IMR-90 (cell line): ENCODE measurements at regions not wholly inside any gene's neighbourhood (a gene's known extent, or its start where the extent isn't known, plus 50 kb on each side); places are given as distances from the start of the nearest gene placed in this dataset.

Experiments
- BHLHE40 ChIP-seq: fragments of 150-350 bp; IDR thresholded peaks from 2 replicates; pipeline ENCODE4 v1.6.1; 2016; ENCODE audit warnings: mild to moderate bottlenecking, low read depth, low read length
- MAZ ChIP-seq: IDR thresholded peaks from 2 replicates; pipeline ENCODE4 v1.6.1; 2012; ENCODE audit warnings: low read depth, mild to moderate bottlenecking, low read length, improper control_type of control experiment, moderate library complexity, borderline replicate concordance
- NFE2L2 ChIP-seq: fragments of 150-350 bp; IDR thresholded peaks from 2 replicates; pipeline ENCODE4 v1.6.1; 2016; ENCODE audit warnings: low read depth, mild to moderate bottlenecking, low read length
- POLR2A ChIP-seq: IDR thresholded peaks from 2 replicates; pipeline ENCODE4 v1.6.1; 2012; ENCODE audit warnings: mild to moderate bottlenecking, low read depth, low read length
- TF ChIP-seq, protein P1 (sequence below): conservative IDR thresholded peaks from 2 replicates; pipeline ENCODE4 v1.5.1; 2012; ENCODE audit warnings: mild to moderate bottlenecking, low read depth, low read length, improper control_type of control experiment
- TF ChIP-seq, protein P2 (sequence below): fragments of 150-350 bp; IDR thresholded peaks from 2 replicates; pipeline ENCODE4 v1.6.1; 2017; ENCODE audit warnings: mild to moderate bottlenecking, antibody characterized with exemption, low read length, low read depth

DNA sequence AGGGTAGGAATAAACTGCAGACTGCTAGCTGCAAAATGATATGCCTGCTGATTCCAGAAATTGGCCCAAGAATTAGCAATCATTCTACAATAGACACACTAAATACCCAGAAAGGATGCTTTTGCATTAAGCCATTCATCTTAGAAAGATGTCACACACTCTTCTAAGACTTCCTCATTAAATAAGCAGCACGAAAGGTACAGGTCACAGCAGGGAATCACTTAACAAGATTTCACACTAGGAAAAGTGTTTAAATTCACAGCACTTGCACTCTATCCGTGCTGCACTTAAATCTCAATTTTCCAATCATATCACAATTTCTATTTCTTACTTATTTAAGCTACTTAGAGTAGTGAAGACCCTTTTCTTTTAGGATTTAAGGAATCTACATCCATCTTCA is 372.8 kb upstream of the CBLB start:
- TF ChIP-seq, protein P1, sequence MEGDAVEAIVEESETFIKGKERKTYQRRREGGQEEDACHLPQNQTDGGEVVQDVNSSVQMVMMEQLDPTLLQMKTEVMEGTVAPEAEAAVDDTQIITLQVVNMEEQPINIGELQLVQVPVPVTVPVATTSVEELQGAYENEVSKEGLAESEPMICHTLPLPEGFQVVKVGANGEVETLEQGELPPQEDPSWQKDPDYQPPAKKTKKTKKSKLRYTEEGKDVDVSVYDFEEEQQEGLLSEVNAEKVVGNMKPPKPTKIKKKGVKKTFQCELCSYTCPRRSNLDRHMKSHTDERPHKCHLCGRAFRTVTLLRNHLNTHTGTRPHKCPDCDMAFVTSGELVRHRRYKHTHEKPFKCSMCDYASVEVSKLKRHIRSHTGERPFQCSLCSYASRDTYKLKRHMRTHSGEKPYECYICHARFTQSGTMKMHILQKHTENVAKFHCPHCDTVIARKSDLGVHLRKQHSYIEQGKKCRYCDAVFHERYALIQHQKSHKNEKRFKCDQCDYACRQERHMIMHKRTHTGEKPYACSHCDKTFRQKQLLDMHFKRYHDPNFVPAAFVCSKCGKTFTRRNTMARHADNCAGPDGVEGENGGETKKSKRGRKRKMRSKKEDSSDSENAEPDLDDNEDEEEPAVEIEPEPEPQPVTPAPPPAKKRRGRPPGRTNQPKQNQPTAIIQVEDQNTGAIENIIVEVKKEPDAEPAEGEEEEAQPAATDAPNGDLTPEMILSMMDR, result no peak
- TF ChIP-seq POLR2A (no peak), NFE2L2 (no peak), MAZ (no peak), BHLHE40 (no peak)
- TF ChIP-seq, protein P2, sequence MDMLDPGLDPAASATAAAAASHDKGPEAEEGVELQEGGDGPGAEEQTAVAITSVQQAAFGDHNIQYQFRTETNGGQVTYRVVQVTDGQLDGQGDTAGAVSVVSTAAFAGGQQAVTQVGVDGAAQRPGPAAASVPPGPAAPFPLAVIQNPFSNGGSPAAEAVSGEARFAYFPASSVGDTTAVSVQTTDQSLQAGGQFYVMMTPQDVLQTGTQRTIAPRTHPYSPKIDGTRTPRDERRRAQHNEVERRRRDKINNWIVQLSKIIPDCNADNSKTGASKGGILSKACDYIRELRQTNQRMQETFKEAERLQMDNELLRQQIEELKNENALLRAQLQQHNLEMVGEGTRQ, result no peak
